DOHH2 (cell line): ENCODE measurements at regions not wholly inside any gene's neighbourhood (a gene's known extent, or its start where the extent isn't known, plus 50 kb on each side); places are given as distances from the start of the nearest gene placed in this dataset.

Experiments
- EZH2phosphoT487 ChIP-seq: fragments of 200-600 bp; sonication (generic); IDR thresholded peaks from 2 replicates; pipeline ENCODE4 v1.6.1; 2017; ENCODE audit warnings: borderline replicate concordance, mild to moderate bottlenecking, antibody characterized with exemption, low read length, moderate library complexity, mixed read lengths
- TF ChIP-seq, protein P1 (sequence below): fragments of 200-600 bp; sonication (generic); IDR thresholded peaks from one replicate; pipeline ENCODE4 v1.5.1; 2014; ENCODE audit warnings: antibody characterized with exemption, mild to moderate bottlenecking, low read depth, low read length; ENCODE audit not compliant: poor library complexity, severe bottlenecking

DNA sequence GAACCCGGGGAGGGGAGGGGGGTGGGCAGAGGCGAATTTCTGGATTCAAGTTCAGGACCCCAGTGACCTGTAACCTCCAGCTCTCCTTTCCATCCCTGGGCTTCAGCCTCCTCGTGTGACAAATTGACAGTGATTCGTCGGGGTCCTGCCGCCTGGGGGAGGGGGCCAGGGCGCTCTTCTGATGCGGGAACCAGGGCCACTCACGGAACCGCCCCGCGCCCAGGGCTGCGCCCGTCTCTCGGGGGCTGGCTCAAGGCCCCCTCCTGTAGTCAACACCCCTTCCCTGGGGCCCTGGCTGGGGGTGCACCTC lies 92.8 kb upstream of the ANO1 start:
- TF ChIP-seq, protein P1, sequence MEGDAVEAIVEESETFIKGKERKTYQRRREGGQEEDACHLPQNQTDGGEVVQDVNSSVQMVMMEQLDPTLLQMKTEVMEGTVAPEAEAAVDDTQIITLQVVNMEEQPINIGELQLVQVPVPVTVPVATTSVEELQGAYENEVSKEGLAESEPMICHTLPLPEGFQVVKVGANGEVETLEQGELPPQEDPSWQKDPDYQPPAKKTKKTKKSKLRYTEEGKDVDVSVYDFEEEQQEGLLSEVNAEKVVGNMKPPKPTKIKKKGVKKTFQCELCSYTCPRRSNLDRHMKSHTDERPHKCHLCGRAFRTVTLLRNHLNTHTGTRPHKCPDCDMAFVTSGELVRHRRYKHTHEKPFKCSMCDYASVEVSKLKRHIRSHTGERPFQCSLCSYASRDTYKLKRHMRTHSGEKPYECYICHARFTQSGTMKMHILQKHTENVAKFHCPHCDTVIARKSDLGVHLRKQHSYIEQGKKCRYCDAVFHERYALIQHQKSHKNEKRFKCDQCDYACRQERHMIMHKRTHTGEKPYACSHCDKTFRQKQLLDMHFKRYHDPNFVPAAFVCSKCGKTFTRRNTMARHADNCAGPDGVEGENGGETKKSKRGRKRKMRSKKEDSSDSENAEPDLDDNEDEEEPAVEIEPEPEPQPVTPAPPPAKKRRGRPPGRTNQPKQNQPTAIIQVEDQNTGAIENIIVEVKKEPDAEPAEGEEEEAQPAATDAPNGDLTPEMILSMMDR, result no peak
- no peak for TF ChIP-seq EZH2phosphoT487
